H9 (cell line): ENCODE measurements at regions not wholly inside any gene's neighbourhood (a gene's known extent, or its start where the extent isn't known, plus 50 kb on each side); places are given as distances from the start of the nearest gene placed in this dataset.

Experiments
- DNase-seq: peaks from one replicate; pipeline ENCODE4 v3.0.0-alpha.2; 2017
- H2AFZ ChIP-seq: one replicate; pipeline ENCODE4 v1.6.1; 2013; ENCODE audit warnings: mild to moderate bottlenecking, low read length, control low read depth, moderate library complexity
- H2AK5ac ChIP-seq: 2 replicates; pipeline ENCODE4 v1.6.1; 2013; ENCODE audit warnings: low read length, control low read depth, mixed read lengths; ENCODE audit not compliant: insufficient read length
- H2BK120ac ChIP-seq: one replicate; pipeline ENCODE4 v1.6.1; 2013; ENCODE audit warnings: low read depth, mild to moderate bottlenecking, low read length, control low read depth, inconsistent platforms; ENCODE audit not compliant: poor library complexity, severe bottlenecking
- H2BK12ac ChIP-seq: 2 replicates; pipeline ENCODE4 v1.6.1; 2013; ENCODE audit warnings: low read length, control low read depth, mixed read lengths, low read depth; ENCODE audit not compliant: insufficient read length
- H2BK15ac ChIP-seq: 2 replicates; pipeline ENCODE4 v1.6.1; 2013; ENCODE audit warnings: low read depth, low read length, control low read depth
- H2BK20ac ChIP-seq: one replicate; pipeline ENCODE4 v1.6.1; 2013; ENCODE audit warnings: low read depth, mild to moderate bottlenecking, low read length, control low read depth, inconsistent platforms; ENCODE audit not compliant: poor library complexity, severe bottlenecking
- H2BK5ac ChIP-seq: 2 replicates; pipeline ENCODE4 v1.6.1; 2013; ENCODE audit warnings: low read length, control low read depth, mixed read lengths; ENCODE audit not compliant: insufficient read length
- H3K14ac ChIP-seq: 2 replicates; pipeline ENCODE4 v1.6.1; 2013; ENCODE audit warnings: low read length, control low read depth; ENCODE audit not compliant: insufficient read depth
- H3K18ac ChIP-seq: 2 replicates; pipeline ENCODE4 v1.6.1; 2013; ENCODE audit warnings: low read depth, mild to moderate bottlenecking, mixed read lengths, low read length, control low read depth; ENCODE audit not compliant: insufficient read length
- H3K23ac ChIP-seq: 2 replicates; pipeline ENCODE4 v1.6.1; 2013; ENCODE audit warnings: low read length, control low read depth, mixed read lengths, low read depth; ENCODE audit not compliant: insufficient read length
- H3K23me2 ChIP-seq: 2 replicates; pipeline ENCODE4 v1.6.1; 2013; ENCODE audit warnings: low read depth, mild to moderate bottlenecking, mixed read lengths, low read length, control low read depth; ENCODE audit not compliant: insufficient read length, poor library complexity, severe bottlenecking
- H3K27ac ChIP-seq: 2 replicates; pipeline ENCODE4 v1.5.1; 2013; ENCODE audit warnings: low read length, control low read depth, mixed read lengths, low read depth; ENCODE audit not compliant: insufficient read length
- H3K27me3 ChIP-seq: 2 replicates; pipeline ENCODE4 v1.6.1; 2013; ENCODE audit warnings: low read length, control low read depth, inconsistent platforms; ENCODE audit not compliant: insufficient read depth
- H3K4ac ChIP-seq: 2 replicates; pipeline ENCODE4 v1.6.1; 2013; ENCODE audit warnings: low read depth, mild to moderate bottlenecking, control low read depth, inconsistent platforms, low read length, moderate library complexity
- H3K4me1 ChIP-seq: 2 replicates; pipeline ENCODE4 v1.6.1; 2013; ENCODE audit warnings: low read length, control low read depth, inconsistent platforms; ENCODE audit not compliant: insufficient read depth
- H3K4me2 ChIP-seq: 2 replicates; pipeline ENCODE4 v1.6.1; 2013; ENCODE audit warnings: low read length, control low read depth, mixed read lengths; ENCODE audit not compliant: insufficient read length, insufficient read depth
- H3K56ac ChIP-seq: 2 replicates; pipeline ENCODE4 v1.6.1; 2013; ENCODE audit warnings: low read depth, mild to moderate bottlenecking, mixed read lengths, low read length, control low read depth; ENCODE audit not compliant: insufficient read length
- H3K79me1 ChIP-seq: 2 replicates; pipeline ENCODE4 v1.6.1; 2013; ENCODE audit warnings: low read depth, mild to moderate bottlenecking, moderate library complexity, low read length, control low read depth, inconsistent platforms; ENCODE audit not compliant: insufficient read depth, poor library complexity, severe bottlenecking
- H3K79me2 ChIP-seq: 2 replicates; pipeline ENCODE4 v1.6.1; 2013; ENCODE audit warnings: low read length, control low read depth, inconsistent platforms; ENCODE audit not compliant: insufficient read depth
- H3K9ac ChIP-seq: 2 replicates; pipeline ENCODE4 v1.6.1; 2013; ENCODE audit warnings: low read length, control low read depth, mixed read lengths; ENCODE audit not compliant: insufficient read length; ENCODE audit errors: extremely low read depth
- H3K9me3 ChIP-seq: one replicate; pipeline ENCODE4 v1.6.1; 2013; ENCODE audit warnings: low read depth, low read length, inconsistent platforms; ENCODE audit not compliant: control insufficient read depth
- H3T11ph ChIP-seq: one replicate; pipeline ENCODE4 v1.6.1; 2013; ENCODE audit warnings: mild to moderate bottlenecking, low read length, control low read depth, inconsistent platforms
- H4K20me1 ChIP-seq: one replicate; pipeline ENCODE4 v1.6.1; 2013; ENCODE audit not compliant: control insufficient read depth, insufficient read length, insufficient read depth
- H4K5ac ChIP-seq: 2 replicates; pipeline ENCODE4 v1.6.1; 2013; ENCODE audit warnings: low read depth, mild to moderate bottlenecking, mixed read lengths, low read length, control low read depth; ENCODE audit not compliant: insufficient read length
- H4K8ac ChIP-seq: replicated peaks from 2 replicates; pipeline ENCODE4 v1.6.1; 2013; ENCODE audit warnings: low read length, control low read depth, mixed read lengths, low read depth; ENCODE audit not compliant: insufficient read length
- H4K91ac ChIP-seq: 2 replicates; pipeline ENCODE4 v1.6.1; 2013; ENCODE audit warnings: low read depth, mild to moderate bottlenecking, moderate library complexity, mixed read lengths, low read length, control low read depth; ENCODE audit not compliant: insufficient read length
- H3K27ac Mint-ChIP-seq, 3 experiments: 2 replicates in 2 of 3; 3 replicates in 1 of 3; pipeline ENCODE4 v1.8.0; 2020 to 2021; ENCODE audit warnings: mixed read lengths in 3 of 3, mild to moderate bottlenecking in 1 of 3, moderate library complexity in 1 of 3
- H3K27me3 Mint-ChIP-seq: 2 replicates; pipeline ENCODE4 v1.8.0; 2021; ENCODE audit warnings: low read depth, mild to moderate bottlenecking, moderate library complexity, mixed read lengths
- H3K36me3 Mint-ChIP-seq, 3 experiments: 2 replicates in 2 of 3; 3 replicates in 1 of 3; pipeline ENCODE4 v1.8.0; 2020 to 2021; ENCODE audit warnings: low read depth in 3 of 3, mixed read lengths in 3 of 3; ENCODE audit not compliant: insufficient read depth in 1 of 3
- H3K4me1 Mint-ChIP-seq, 2 experiments: 2 replicates each; pipeline ENCODE4 v1.8.0; 2020; ENCODE audit warnings: mixed read lengths in 2 of 2
- H3K4me3 Mint-ChIP-seq, 2 experiments: 2 replicates in 1 of 2; 3 replicates in 1 of 2; pipeline ENCODE4 v1.8.0; 2020 to 2021; ENCODE audit warnings: mild to moderate bottlenecking in 2 of 2, mixed read lengths in 2 of 2, moderate library complexity in 1 of 2
- H3K9me3 Mint-ChIP-seq, 2 experiments: 2 replicates in 1 of 2; 3 replicates in 1 of 2; pipeline ENCODE4 v1.8.0; 2020; ENCODE audit warnings: mild to moderate bottlenecking in 2 of 2, mixed read lengths in 2 of 2, moderate library complexity in 1 of 2
- WGBS: extraction: QIAGEN DNeasy Blood & Tissue Kit; methylation state at CpG from one replicate; pipeline ENCODE4 v1.1.7; 2013; ENCODE audit warnings: missing lambda C conversion rate, low lambda C conversion rate, mixed read lengths; ENCODE audit not compliant: insufficient read length; ENCODE audit errors: extremely low coverage; 5-methylcytosine and 5-hydroxymethylcytosine counted together
- TF ChIP-seq, protein P1 (sequence below): fragments of 200-600 bp; sonication (generic); conservative IDR thresholded peaks from 3 replicates; pipeline ENCODE4 v1.8.0; 2021; ENCODE audit warnings: antibody characterized with exemption, mild to moderate bottlenecking

DNA sequence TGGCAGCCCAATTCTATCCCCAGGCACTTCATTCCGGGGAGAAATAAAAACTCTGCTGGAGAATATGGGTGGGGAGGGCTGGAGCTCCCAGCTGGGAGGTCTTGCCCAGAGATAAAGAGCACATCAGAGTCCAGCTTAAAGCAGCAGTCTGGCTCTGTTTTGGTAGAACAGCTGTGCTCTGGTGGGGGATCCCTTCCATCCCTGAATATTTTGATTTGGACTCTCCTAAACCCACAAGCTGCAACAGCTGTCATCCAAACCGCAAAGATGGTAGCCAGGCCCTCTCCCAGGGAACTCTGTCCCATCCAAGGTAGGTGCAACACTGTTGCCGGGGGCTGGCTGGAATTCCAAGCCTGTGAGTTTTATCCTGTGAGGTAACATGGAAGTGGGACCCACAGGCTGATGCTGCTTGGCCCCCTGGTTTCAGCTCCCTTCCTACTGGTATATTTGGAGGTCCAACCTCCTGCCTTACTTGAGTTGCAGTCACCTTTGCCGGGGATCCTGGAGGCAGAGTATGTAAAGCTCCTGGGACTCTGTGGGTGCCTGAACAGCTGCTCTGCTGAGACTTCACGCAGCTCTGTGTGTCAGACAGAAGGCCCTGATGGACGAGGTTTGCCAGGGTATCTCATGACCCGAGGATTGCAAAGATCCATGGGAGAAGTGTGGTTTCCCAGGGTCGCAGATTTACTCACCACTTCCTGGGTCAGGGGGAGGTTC lies 203.5 kb upstream of the ITM2A start:
- no peak overlapping the region for H3K4me3 Mint-ChIP-seq
- Histone ChIP-seq H3K27ac (no peak overlapping the region), H4K5ac (no peak overlapping the region), H2BK5ac (no peak overlapping the region), H3K79me1 (no peaks in the 10 kb centered on the region), H3K18ac (no peak overlapping the region), H4K8ac (no peak overlapping the region), H3K9ac (no peak overlapping the region), H2BK120ac (no peak overlapping the region), H3K56ac (no peak overlapping the region), H3K14ac (no peak overlapping the region), H3K9me3 (peaks cover 10% of the 10 kb centered on the region), H2AK5ac (no peak overlapping the region), H3K4me1 (no peaks in the 10 kb centered on the region), H3K23me2 (no peaks in the 10 kb centered on the region), H3K27me3 (no peaks in the 10 kb centered on the region), H2AFZ (no peak overlapping the region), H3K23ac (no peak overlapping the region), H3K4me2 (no peak overlapping the region), H3K79me2 (no peaks in the 10 kb centered on the region), H4K20me1 (no peaks in the 10 kb centered on the region), H3K4ac (no peak overlapping the region), H2BK12ac (no peak overlapping the region), H2BK20ac (no peak overlapping the region), H4K91ac (no peak overlapping the region), H2BK15ac (no peak overlapping the region), H3T11ph (no peak overlapping the region)
- H3K27me3 Mint-ChIP-seq, result no peaks in the 10 kb centered on the region
- WGBS, result no CpG with 5 or more reads among the region's 8 CpGs
- H3K4me1 Mint-ChIP-seq, result no peaks in the 10 kb centered on the region
- H3K36me3 Mint-ChIP-seq, result peaks cover 1 to 7% (median 3%) of the 10 kb centered on the region in 3 experiments; a peak in 6 of 7 replicates
- H3K9me3 Mint-ChIP-seq, result peaks cover 48 to 68% of the 10 kb centered on the region in 2 experiments
- TF ChIP-seq, protein P1, sequence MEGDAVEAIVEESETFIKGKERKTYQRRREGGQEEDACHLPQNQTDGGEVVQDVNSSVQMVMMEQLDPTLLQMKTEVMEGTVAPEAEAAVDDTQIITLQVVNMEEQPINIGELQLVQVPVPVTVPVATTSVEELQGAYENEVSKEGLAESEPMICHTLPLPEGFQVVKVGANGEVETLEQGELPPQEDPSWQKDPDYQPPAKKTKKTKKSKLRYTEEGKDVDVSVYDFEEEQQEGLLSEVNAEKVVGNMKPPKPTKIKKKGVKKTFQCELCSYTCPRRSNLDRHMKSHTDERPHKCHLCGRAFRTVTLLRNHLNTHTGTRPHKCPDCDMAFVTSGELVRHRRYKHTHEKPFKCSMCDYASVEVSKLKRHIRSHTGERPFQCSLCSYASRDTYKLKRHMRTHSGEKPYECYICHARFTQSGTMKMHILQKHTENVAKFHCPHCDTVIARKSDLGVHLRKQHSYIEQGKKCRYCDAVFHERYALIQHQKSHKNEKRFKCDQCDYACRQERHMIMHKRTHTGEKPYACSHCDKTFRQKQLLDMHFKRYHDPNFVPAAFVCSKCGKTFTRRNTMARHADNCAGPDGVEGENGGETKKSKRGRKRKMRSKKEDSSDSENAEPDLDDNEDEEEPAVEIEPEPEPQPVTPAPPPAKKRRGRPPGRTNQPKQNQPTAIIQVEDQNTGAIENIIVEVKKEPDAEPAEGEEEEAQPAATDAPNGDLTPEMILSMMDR, result no peak
- no peak overlapping the region for H3K27ac Mint-ChIP-seq
- no peak for DNase-seq
